HAP-1 (cell line): ENCODE measurements at regions not wholly inside any gene's neighbourhood (a gene's known extent, or its start where the extent isn't known, plus 50 kb on each side); places are given as distances from the start of the nearest gene placed in this dataset.
"Not testable (repeated sequence)": the region's sequence is repeated elsewhere in the genome, so short reads cannot be mapped to it uniquely, and the experiment has no call there.

Source experiments
- DNase-seq, 2 experiments: peaks; one replicate each; pipeline ENCODE4 v3.0.0-alpha.2; 2016 to 2020; ENCODE audit warnings: low spot score in 2 of 2
- H3K27me3 ChIP-seq: fragments of 250-450 bp; sonication (Bioruptor Pico); 2 replicates; pipeline ENCODE4 v1.5.1; 2020; ENCODE audit warnings: low read depth, mild to moderate bottlenecking, moderate library complexity
- H3K36me3 ChIP-seq: fragments of 250-450 bp; sonication (Bioruptor Pico); replicated peaks from 2 replicates; pipeline ENCODE4 v1.5.1; 2020; ENCODE audit warnings: mild to moderate bottlenecking
- H3K4me1 ChIP-seq: fragments of 250-450 bp; sonication (Bioruptor Pico); 2 replicates; pipeline ENCODE4 v1.5.1; 2020; ENCODE audit warnings: mild to moderate bottlenecking
- H3K4me3 ChIP-seq: fragments of 250-450 bp; sonication (Bioruptor Pico); 2 replicates; pipeline ENCODE4 v1.5.1; 2020; ENCODE audit warnings: mild to moderate bottlenecking, moderate library complexity
- H3K9me3 ChIP-seq: fragments of 250-450 bp; sonication (Bioruptor Pico); 2 replicates; pipeline ENCODE4 v1.5.1; 2020; ENCODE audit warnings: mild to moderate bottlenecking, moderate library complexity
- in situ Hi-C: fragments of 300-500 bp; cut with MboI; formaldehyde crosslinking; loops from 3 replicates; pipeline ENCODE4 v1.14.3; 2020; ENCODE audit warnings: low sequenced_read_pairs, inconsistent platforms, mixed read lengths

GRCh38 chr3:34024447-34025240 lies 226.2 kb downstream of the PDCD6IP start:
- no peaks in the 10 kb centered on the region for H3K36me3 ChIP-seq
- no peak for DNase-seq
- no peaks in the 10 kb centered on the region for H3K4me1 ChIP-seq
- in situ Hi-C loops: loop anchor here (5.0 kb wide), 1 partner anchor 142 kb away; no protein-coding TSS in a partner anchor
- H3K4me3 ChIP-seq: no peak overlapping the region
- H3K9me3 ChIP-seq: no peaks in the 10 kb centered on the region
- no peaks in the 10 kb centered on the region; the same call in 1 of the 2 replicates for H3K27me3 ChIP-seq

DNA sequence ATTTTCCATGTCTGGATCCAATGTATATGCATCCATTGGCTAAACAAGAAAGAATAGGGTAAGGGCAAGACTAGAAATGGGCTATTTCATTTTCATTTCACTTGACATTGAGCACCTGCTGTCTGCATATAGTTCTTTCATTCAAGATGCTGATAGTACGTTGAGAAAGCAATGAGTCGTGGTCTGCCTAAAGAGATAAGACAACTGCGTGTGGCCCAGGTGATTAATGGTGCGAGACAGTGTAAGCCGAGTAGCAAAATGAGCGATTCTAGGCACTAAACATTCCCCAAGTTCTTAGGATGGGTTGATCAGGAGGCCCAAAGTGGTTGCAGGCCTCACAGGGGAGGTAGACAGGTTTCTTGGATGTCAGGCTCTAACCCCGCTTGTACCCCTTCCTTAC lies 235.4 kb downstream of the PDCD6IP start:
- Histone ChIP-seq H3K4me3 (no peak overlapping the region), H3K4me1 (no peaks in the 10 kb centered on the region), H3K9me3 (no peaks in the 10 kb centered on the region), H3K27me3 (no peaks in the 10 kb centered on the region; the same call in 1 of the 2 replicates), H3K36me3 (no peaks in the 10 kb centered on the region)
- in situ Hi-C loops: no loop called here
- no peak for DNase-seq

- no peaks in the 10 kb centered on the region for H3K9me3 ChIP-seq
- no peaks in the 10 kb centered on the region for H3K36me3 ChIP-seq
- no peak overlapping the region for H3K4me3 ChIP-seq
- H3K4me1 ChIP-seq: no peaks in the 10 kb centered on the region
- in situ Hi-C loops: no loop called here
- DNase-seq: no peak
- H3K27me3 ChIP-seq: no peaks in the 10 kb centered on the region
Measured at GRCh38 chr3:34034840-34035239, 236.4 kb downstream of the PDCD6IP start.

DNA sequence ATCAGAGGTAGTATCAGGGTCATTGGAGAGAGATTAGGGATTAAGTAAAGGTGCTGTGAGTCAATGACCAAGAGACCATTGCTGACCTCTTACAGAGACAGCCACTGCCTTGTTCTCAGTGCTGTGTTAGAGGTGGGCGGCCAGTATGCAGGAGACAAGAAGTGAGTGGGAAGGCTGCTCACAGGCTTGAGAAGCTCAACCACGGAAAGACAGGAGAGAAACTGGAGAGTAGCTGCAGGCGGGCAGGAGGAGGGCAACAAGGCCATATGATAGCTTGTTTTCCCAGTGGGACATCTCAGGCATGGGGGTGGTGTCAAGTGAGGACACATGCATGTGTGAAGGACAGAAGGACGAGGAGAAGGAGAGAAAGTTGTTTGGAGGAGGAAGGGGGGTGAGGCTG lies 237.3 kb downstream of the PDCD6IP start:
- DNase-seq: no peak
- H3K4me1 ChIP-seq: no peaks in the 10 kb centered on the region
- in situ Hi-C loops: no loop called here

GRCh38 chr3:34037260-34037659 lies 238.8 kb downstream of the PDCD6IP start:
- Histone ChIP-seq H3K27me3 (no peaks in the 10 kb centered on the region), H3K9me3 (no peaks in the 10 kb centered on the region), H3K4me3 (no peak overlapping the region), H3K36me3 (no peaks in the 10 kb centered on the region), H3K4me1 (no peaks in the 10 kb centered on the region)
- DNase-seq: no peak
- in situ Hi-C loops: no loop called here

More for the DNA sequence above, 237.3 kb downstream of the PDCD6IP start:
- Histone ChIP-seq H3K4me3 (no peak overlapping the region), H3K9me3 (no peaks in the 10 kb centered on the region), H3K36me3 (no peaks in the 10 kb centered on the region), H3K27me3 (no peaks in the 10 kb centered on the region)

- H3K27me3 ChIP-seq: no peaks in the 10 kb centered on the region
- no peak overlapping the region for H3K4me3 ChIP-seq
- no peaks in the 10 kb centered on the region for H3K4me1 ChIP-seq
- H3K9me3 ChIP-seq: no peaks in the 10 kb centered on the region
- H3K36me3 ChIP-seq: no peaks in the 10 kb centered on the region
- DNase-seq: no peak
- in situ Hi-C loops: no loop called here
Measured at GRCh38 chr3:34038131-34038530, 239.7 kb downstream of the PDCD6IP start.

DNA sequence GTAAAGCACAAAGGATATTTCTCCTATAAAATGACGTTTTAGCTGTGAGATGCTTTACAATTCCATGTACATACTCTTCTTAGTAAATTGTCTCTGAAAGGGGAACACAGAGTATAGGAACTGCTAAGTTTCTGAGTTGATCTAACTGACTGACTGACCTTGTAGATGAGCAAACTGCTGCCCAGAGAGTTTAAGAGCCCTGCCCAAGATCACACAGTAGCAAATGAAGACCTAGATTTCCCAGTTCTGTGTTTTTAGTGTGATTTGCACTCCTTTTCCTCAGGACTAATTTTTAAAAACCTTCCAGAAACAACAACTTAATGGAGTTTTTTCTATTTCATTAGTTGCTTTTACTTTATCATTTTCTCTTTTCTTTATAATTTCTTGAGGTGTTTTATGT lies 247.7 kb downstream of the PDCD6IP start:
- Histone ChIP-seq H3K36me3 (no peaks in the 10 kb centered on the region), H3K4me3 (no peak overlapping the region), H3K9me3 (no peaks in the 10 kb centered on the region), H3K27me3 (0 out of 2 replicates have a peak, but pooled peaks cover 2% of the 10 kb centered on the region), H3K4me1 (no peaks in the 10 kb centered on the region)
- no peak for DNase-seq
- in situ Hi-C loops: no loop called here

DNA sequence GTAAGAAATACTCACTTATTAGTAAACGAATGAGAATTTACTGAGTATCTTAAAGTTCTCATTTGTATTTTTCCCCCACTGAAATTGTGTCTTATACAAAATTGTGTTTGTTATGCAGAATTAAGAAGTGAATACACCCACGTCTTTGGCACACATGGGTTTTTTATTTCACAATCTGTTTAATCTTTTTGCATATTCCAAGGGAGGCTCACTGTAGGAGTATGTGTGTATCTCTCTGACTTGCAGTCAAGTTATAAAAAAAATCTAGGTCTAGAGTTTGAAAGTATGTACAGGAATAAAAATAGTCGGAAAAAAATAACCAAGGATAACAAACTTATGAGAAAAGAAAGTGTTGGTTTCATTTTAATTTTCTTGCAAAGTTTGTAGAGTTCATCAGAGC lies 255.2 kb downstream of the PDCD6IP start:
- no peak overlapping the region for H3K4me3 ChIP-seq
- H3K36me3 ChIP-seq: no peaks in the 10 kb centered on the region
- in situ Hi-C loops: no loop called here
- 0 out of 2 replicates have a peak, but pooled peaks cover 3% of the 10 kb centered on the region for H3K4me1 ChIP-seq
- H3K9me3 ChIP-seq: no peaks in the 10 kb centered on the region
- no peak for DNase-seq
- H3K27me3 ChIP-seq: no peaks in the 10 kb centered on the region

DNA sequence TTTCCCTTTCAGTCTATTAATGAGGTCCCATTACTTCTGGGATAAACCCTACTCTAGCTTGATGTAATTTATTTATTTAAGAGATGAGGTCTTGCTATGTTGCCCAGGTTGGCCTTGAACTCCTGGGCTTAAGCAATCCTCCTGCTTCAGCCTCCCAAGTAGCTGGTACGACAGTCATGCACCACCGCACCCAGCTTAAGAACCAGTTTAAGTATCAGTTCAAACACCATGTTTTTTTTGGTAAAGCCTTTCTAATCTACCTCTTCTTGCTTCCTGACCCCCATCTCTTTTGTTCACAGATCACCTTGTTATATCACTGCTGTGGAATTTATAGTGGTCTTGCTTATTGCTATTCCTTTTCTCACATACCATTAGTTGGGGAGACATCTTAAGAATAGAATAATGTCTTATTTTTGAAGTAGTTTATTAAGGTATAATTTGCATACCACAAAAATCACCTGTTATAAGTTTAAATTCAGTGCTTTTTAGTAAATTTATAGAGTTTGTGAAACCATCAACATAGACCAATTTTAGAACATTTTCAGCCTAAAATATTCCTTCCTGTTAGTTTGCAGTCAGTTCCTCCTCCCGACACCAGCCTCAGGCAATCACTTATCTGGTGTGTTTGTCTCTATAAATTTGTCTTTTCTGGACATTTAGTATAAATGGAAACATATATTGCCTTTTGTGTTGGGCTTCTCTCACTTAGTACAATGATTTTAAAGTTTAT lies 257.9 kb downstream of the PDCD6IP start:
- H3K4me3 ChIP-seq: no peak overlapping the region
- no peak for DNase-seq
- no peaks in the 10 kb centered on the region for H3K9me3 ChIP-seq
- H3K27me3 ChIP-seq: no peaks in the 10 kb centered on the region
- H3K4me1 ChIP-seq: 0 out of 2 replicates have a peak, but pooled peaks cover 3% of the 10 kb centered on the region
- in situ Hi-C loops: no loop called here
- no peaks in the 10 kb centered on the region for H3K36me3 ChIP-seq

- in situ Hi-C loops: no loop called here
- Histone ChIP-seq H3K4me1 (0 out of 2 replicates have a peak, but pooled peaks cover 3% of the 10 kb centered on the region), H3K27me3 (no peaks in the 10 kb centered on the region), H3K36me3 (no peaks in the 10 kb centered on the region), H3K9me3 (no peaks in the 10 kb centered on the region), H3K4me3 (no peak overlapping the region)
- DNase-seq: no peak
Measured at GRCh38 chr3:34056951-34057390, 258.5 kb downstream of the PDCD6IP start.

GRCh38 chr3:34060995-34061394 lies 262.6 kb downstream of the PDCD6IP start:
- H3K4me3 ChIP-seq, H3K4me1 ChIP-seq, H3K27me3 ChIP-seq, in situ Hi-C loops, H3K9me3 ChIP-seq, H3K36me3 ChIP-seq, DNase-seq: not testable (repeated sequence)

- no peaks in the 10 kb centered on the region for H3K4me1 ChIP-seq
- H3K4me3 ChIP-seq: no peak overlapping the region
- H3K27me3 ChIP-seq: no peaks in the 10 kb centered on the region
- H3K9me3 ChIP-seq: no peaks in the 10 kb centered on the region
- H3K36me3 ChIP-seq: no peaks in the 10 kb centered on the region
- in situ Hi-C loops: no loop called here
- no peak for DNase-seq
Measured at GRCh38 chr3:34065901-34066300, 267.5 kb downstream of the PDCD6IP start.

DNA sequence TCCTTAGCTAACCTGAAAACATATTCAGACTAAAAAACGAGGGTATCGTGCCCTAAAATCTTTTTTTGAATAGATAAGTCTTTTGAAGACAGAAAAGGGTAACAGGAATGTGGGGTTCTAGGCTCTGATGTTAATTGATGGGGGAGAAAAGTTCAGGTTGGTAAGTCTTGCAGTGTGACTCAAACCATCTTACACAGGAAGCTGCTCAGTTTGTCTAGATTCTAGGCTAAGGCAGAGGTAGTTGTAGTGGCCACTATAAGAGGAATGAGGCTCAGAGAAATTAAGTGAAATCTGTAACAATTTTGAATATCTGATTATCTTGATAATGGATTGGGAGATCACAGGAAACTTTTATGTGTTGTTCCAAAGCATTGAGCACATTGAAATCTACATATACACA lies 267.9 kb downstream of the PDCD6IP start:
- no peak for DNase-seq
- H3K9me3 ChIP-seq: no peaks in the 10 kb centered on the region
- in situ Hi-C loops: no loop called here
- no peaks in the 10 kb centered on the region for H3K27me3 ChIP-seq
- H3K36me3 ChIP-seq: no peaks in the 10 kb centered on the region
- no peaks in the 10 kb centered on the region for H3K4me1 ChIP-seq
- H3K4me3 ChIP-seq: no peak overlapping the region

GRCh38 chr3:34066999-34067398 lies 268.6 kb downstream of the PDCD6IP start:
- DNase-seq: no peak
- Histone ChIP-seq H3K4me1 (no peaks in the 10 kb centered on the region), H3K4me3 (no peak overlapping the region), H3K9me3 (no peaks in the 10 kb centered on the region), H3K27me3 (no peaks in the 10 kb centered on the region), H3K36me3 (no peaks in the 10 kb centered on the region)
- in situ Hi-C loops: no loop called here
